ENCODE measurements at regions not wholly inside any gene's neighbourhood (a gene's known extent, or its start where the extent isn't known, plus 50 kb on each side); places are given as distances from the start of the nearest gene placed in this dataset.

- H3K36me3 ChIP-seq (ENCODE audit: control insufficient read depth in 4 of 4, insufficient read depth in 4 of 4, low read length in 4 of 4): no peaks in the 10 kb centered on the region
- no peak for ATAC-seq (ENCODE audit: insufficient read depth, low FRiP score)
- H3K4me3 ChIP-seq: no peak overlapping the region
- TF ChIP-seq, protein P1, sequence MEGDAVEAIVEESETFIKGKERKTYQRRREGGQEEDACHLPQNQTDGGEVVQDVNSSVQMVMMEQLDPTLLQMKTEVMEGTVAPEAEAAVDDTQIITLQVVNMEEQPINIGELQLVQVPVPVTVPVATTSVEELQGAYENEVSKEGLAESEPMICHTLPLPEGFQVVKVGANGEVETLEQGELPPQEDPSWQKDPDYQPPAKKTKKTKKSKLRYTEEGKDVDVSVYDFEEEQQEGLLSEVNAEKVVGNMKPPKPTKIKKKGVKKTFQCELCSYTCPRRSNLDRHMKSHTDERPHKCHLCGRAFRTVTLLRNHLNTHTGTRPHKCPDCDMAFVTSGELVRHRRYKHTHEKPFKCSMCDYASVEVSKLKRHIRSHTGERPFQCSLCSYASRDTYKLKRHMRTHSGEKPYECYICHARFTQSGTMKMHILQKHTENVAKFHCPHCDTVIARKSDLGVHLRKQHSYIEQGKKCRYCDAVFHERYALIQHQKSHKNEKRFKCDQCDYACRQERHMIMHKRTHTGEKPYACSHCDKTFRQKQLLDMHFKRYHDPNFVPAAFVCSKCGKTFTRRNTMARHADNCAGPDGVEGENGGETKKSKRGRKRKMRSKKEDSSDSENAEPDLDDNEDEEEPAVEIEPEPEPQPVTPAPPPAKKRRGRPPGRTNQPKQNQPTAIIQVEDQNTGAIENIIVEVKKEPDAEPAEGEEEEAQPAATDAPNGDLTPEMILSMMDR (IDR thresholded peaks at IDR 0.05; ENCODE audit: control extremely low read depth, extremely low read depth): no peak
- peaks cover 0 to 20% (median 0%) of the 10 kb centered on the region in 5 donors for H3K4me1 ChIP-seq (ENCODE audit: control insufficient read depth in 5 of 5, insufficient read depth in 5 of 5, low read length in 5 of 5)
- H3K27ac ChIP-seq (ENCODE audit: low read depth in 1 of 2, low read length in 1 of 2): no peak overlapping the region
- 65 to 82% methylated on average over 3 of the region's 3 CpGs for WGBS, 2 donors
- DNase-seq: no peak
- no peaks in the 10 kb centered on the region for H3K9me3 ChIP-seq (ENCODE audit: control insufficient read depth in 4 of 4, insufficient read depth in 3 of 4, low read length in 3 of 4)
- H3K9ac ChIP-seq (ENCODE audit: insufficient read depth in 1 of 2, low read length in 2 of 2): no peak overlapping the region
- peaks cover 0 to 5% (median 0%) of the 10 kb centered on the region in 3 donors for H3K27me3 ChIP-seq (ENCODE audit: control insufficient read depth in 3 of 3, insufficient read depth in 3 of 3, low read length in 2 of 3)
These were observed 55.8 kb downstream of the FOXD1 start for GRCh38 chr5:73392775-73393174.

- ATAC-seq (ENCODE audit: insufficient read depth, low FRiP score): no peak
- TF ChIP-seq, protein P1 (IDR thresholded peaks at IDR 0.05; ENCODE audit: control extremely low read depth, extremely low read depth): no peak
- H3K27me3 ChIP-seq (ENCODE audit: control insufficient read depth in 3 of 3, insufficient read depth in 3 of 3, low read length in 2 of 3): no peaks in the 10 kb centered on the region
These were observed 57.1 kb downstream of the FOXD1 start for GRCh38 chr5:73391441-73391881.

GRCh38 chr5:73390972-73391371 is 57.6 kb downstream of the FOXD1 start:
- TF ChIP-seq, protein P1 (IDR thresholded peaks at IDR 0.05; ENCODE audit: control extremely low read depth, extremely low read depth): no peak
- Histone ChIP-seq H3K4me1 (ENCODE audit: control insufficient read depth in 5 of 5, insufficient read depth in 5 of 5, low read length in 5 of 5) (peaks cover 0 to 28% (median 0%) of the 10 kb centered on the region in 5 donors), H3K4me3 (no peak overlapping the region), H3K9me3 (ENCODE audit: control insufficient read depth in 4 of 4, insufficient read depth in 3 of 4, low read length in 3 of 4) (peaks cover 0 to 2% (median 0%) of the 10 kb centered on the region in 4 donors), H3K27ac (ENCODE audit: low read depth in 1 of 2, low read length in 1 of 2) (no peak overlapping the region), H3K36me3 (ENCODE audit: control insufficient read depth in 4 of 4, insufficient read depth in 4 of 4, low read length in 4 of 4) (no peaks in the 10 kb centered on the region), H3K9ac (ENCODE audit: insufficient read depth in 1 of 2, low read length in 2 of 2) (no peak overlapping the region), H3K27me3 (ENCODE audit: control insufficient read depth in 3 of 3, insufficient read depth in 3 of 3, low read length in 2 of 3) (no peaks in the 10 kb centered on the region)
- WGBS, 2 donors: 52 to 62% methylated on average over 2 of the region's 2 CpGs
- ATAC-seq (ENCODE audit: insufficient read depth, low FRiP score) (no peak), DNase-seq (peak in 1 of 3 donors; percentile 24)

More at GRCh38 chr5:73391441-73391881, 57.1 kb downstream of the FOXD1 start:
- peaks cover 0 to 28% (median 0%) of the 10 kb centered on the region in 5 donors for H3K4me1 ChIP-seq (ENCODE audit: control insufficient read depth in 5 of 5, insufficient read depth in 5 of 5, low read length in 5 of 5)
- 39 to 50% methylated on average over 3 of the region's 3 CpGs for WGBS, 2 donors
- no peaks in the 10 kb centered on the region for H3K36me3 ChIP-seq (ENCODE audit: control insufficient read depth in 4 of 4, insufficient read depth in 4 of 4, low read length in 4 of 4)
- DNase-seq: no peak
- H3K4me3 ChIP-seq: no peak overlapping the region
- H3K27ac ChIP-seq (ENCODE audit: low read depth in 1 of 2, low read length in 1 of 2): no peak overlapping the region
- H3K9ac ChIP-seq (ENCODE audit: insufficient read depth in 1 of 2, low read length in 2 of 2): no peak overlapping the region
- no peaks in the 10 kb centered on the region for H3K9me3 ChIP-seq (ENCODE audit: control insufficient read depth in 4 of 4, insufficient read depth in 3 of 4, low read length in 3 of 4)

GRCh38 chr5:73388740-73389139 is 59.8 kb downstream of the FOXD1 start:
- TF ChIP-seq, protein P1 (IDR thresholded peaks at IDR 0.05; ENCODE audit: control extremely low read depth, extremely low read depth): no peak
- Histone ChIP-seq H3K27ac (ENCODE audit: low read depth in 1 of 2, low read length in 1 of 2) (no peak overlapping the region), H3K27me3 (ENCODE audit: control insufficient read depth in 3 of 3, insufficient read depth in 3 of 3, low read length in 2 of 3) (peaks cover 0 to 4% (median 4%) of the 10 kb centered on the region in 3 donors), H3K9ac (ENCODE audit: insufficient read depth in 1 of 2, low read length in 2 of 2) (no peak overlapping the region), H3K36me3 (ENCODE audit: control insufficient read depth in 4 of 4, insufficient read depth in 4 of 4, low read length in 4 of 4) (no peaks in the 10 kb centered on the region), H3K4me3 (no peak overlapping the region), H3K4me1 (ENCODE audit: control insufficient read depth in 5 of 5, insufficient read depth in 5 of 5, low read length in 5 of 5) (peaks cover 0 to 28% (median 0%) of the 10 kb centered on the region in 5 donors), H3K9me3 (ENCODE audit: control insufficient read depth in 4 of 4, insufficient read depth in 3 of 4, low read length in 3 of 4) (peaks cover 0 to 7% (median 4%) of the 10 kb centered on the region in 4 donors)
- 71 to 82% methylated on average over 2 of the region's 2 CpGs for WGBS, 2 donors
- no peak for DNase-seq
- no peak for ATAC-seq (ENCODE audit: insufficient read depth, low FRiP score)

Measured in lung (tissue), 11 donors.